HL-60 (cell line): ENCODE measurements at regions not wholly inside any gene's neighbourhood (a gene's known extent, or its start where the extent isn't known, plus 50 kb on each side); places are given as distances from the start of the nearest gene placed in this dataset.

ENCODE experiments used
- GABPA ChIP-seq: IDR thresholded peaks from 2 replicates; pipeline ENCODE4 v1.6.1; 2012; ENCODE audit warnings: low read depth
- POLR2AphosphoS5 ChIP-seq: IDR thresholded peaks from 2 replicates; pipeline ENCODE4 v1.6.1; 2012; ENCODE audit warnings: low read depth
- SPI1 ChIP-seq: IDR thresholded peaks from 2 replicates; pipeline ENCODE4 v1.6.1; 2012; ENCODE audit warnings: low read depth, mild to moderate bottlenecking, borderline replicate concordance
- TF ChIP-seq, protein P1 (sequence below): IDR thresholded peaks from one replicate; pipeline ENCODE4 v1.5.1; 2011; ENCODE audit warnings: low read length, control low read depth, inconsistent platforms; ENCODE audit not compliant: insufficient read depth
- TF ChIP-seq, protein P2 (sequence below): IDR thresholded peaks from 2 replicates; pipeline ENCODE4 v1.6.1; 2012; ENCODE audit warnings: low read depth; ENCODE audit not compliant: insufficient replicate concordance

DNA sequence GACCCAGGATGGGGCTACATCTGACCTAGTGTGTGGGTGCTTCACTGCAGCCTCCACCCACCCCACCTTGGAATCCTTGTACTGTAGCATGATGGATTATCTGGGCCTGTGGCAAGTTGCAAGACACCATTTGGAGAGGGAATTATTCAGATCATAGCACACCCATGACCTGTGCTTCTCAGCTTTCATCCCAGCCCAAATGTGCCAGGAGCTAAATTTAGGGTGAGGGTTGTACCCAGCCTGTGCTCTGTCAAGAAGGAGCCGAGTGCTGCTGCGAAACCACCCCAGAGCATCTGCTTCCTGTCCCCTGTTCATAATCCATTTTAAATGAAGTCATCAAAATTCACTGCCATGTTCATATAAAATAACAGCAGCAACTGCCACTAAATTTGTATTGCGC is 394.5 kb downstream of the SHANK2 start:
- TF ChIP-seq, protein P1, sequence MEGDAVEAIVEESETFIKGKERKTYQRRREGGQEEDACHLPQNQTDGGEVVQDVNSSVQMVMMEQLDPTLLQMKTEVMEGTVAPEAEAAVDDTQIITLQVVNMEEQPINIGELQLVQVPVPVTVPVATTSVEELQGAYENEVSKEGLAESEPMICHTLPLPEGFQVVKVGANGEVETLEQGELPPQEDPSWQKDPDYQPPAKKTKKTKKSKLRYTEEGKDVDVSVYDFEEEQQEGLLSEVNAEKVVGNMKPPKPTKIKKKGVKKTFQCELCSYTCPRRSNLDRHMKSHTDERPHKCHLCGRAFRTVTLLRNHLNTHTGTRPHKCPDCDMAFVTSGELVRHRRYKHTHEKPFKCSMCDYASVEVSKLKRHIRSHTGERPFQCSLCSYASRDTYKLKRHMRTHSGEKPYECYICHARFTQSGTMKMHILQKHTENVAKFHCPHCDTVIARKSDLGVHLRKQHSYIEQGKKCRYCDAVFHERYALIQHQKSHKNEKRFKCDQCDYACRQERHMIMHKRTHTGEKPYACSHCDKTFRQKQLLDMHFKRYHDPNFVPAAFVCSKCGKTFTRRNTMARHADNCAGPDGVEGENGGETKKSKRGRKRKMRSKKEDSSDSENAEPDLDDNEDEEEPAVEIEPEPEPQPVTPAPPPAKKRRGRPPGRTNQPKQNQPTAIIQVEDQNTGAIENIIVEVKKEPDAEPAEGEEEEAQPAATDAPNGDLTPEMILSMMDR = no peak
- TF ChIP-seq POLR2AphosphoS5 (no peak), GABPA (no peak), SPI1 (no peak)
- TF ChIP-seq, protein P2, sequence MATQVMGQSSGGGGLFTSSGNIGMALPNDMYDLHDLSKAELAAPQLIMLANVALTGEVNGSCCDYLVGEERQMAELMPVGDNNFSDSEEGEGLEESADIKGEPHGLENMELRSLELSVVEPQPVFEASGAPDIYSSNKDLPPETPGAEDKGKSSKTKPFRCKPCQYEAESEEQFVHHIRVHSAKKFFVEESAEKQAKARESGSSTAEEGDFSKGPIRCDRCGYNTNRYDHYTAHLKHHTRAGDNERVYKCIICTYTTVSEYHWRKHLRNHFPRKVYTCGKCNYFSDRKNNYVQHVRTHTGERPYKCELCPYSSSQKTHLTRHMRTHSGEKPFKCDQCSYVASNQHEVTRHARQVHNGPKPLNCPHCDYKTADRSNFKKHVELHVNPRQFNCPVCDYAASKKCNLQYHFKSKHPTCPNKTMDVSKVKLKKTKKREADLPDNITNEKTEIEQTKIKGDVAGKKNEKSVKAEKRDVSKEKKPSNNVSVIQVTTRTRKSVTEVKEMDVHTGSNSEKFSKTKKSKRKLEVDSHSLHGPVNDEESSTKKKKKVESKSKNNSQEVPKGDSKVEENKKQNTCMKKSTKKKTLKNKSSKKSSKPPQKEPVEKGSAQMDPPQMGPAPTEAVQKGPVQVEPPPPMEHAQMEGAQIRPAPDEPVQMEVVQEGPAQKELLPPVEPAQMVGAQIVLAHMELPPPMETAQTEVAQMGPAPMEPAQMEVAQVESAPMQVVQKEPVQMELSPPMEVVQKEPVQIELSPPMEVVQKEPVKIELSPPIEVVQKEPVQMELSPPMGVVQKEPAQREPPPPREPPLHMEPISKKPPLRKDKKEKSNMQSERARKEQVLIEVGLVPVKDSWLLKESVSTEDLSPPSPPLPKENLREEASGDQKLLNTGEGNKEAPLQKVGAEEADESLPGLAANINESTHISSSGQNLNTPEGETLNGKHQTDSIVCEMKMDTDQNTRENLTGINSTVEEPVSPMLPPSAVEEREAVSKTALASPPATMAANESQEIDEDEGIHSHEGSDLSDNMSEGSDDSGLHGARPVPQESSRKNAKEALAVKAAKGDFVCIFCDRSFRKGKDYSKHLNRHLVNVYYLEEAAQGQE = no peak
